Endothelial cell of umbilical vein (primary cell): ENCODE measurements at regions not wholly inside any gene's neighbourhood (a gene's known extent, or its start where the extent isn't known, plus 50 kb on each side); places are given as distances from the start of the nearest gene placed in this dataset.

Experiments
- BruUV-seq: library from RNA; stranded (reverse); fragments of 400-500 nt; replicated peaks from 2 replicates; lab custom pipeline; 2021; lab: Mats Ljungman, UMichigan
- CTCF ChIA-PET: fragments of 300-600, 350-600 bp; sonication (Branson Sonifier 250); formaldehyde crosslinking; loops from one replicate; lab custom pipeline; 2021; ENCODE audit warnings: antibody characterized with exemption, inconsistent platforms; lab: Charles Lee
- POLR2A ChIA-PET: fragments of 300-600, 350-600 bp; sonication (Branson Sonifier 250); formaldehyde crosslinking; loops from one replicate; lab custom pipeline; 2021; ENCODE audit warnings: antibody characterized with exemption, inconsistent platforms; lab: Charles Lee
- DNase-seq: peaks from one replicate; pipeline ENCODE4 v3.0.0-alpha.2; 2011; ENCODE audit warnings: low read depth, low spot score
- FAIRE-seq: peaks from 2 replicates; lab custom pipeline; 2011; peaks lifted over from hg19 to GRCh38; lab: Jason Lieb, UNC
- H2AFZ ChIP-seq: 2 replicates; pipeline ENCODE4 v1.6.0; 2012; ENCODE audit warnings: low read depth, low read length, control low read depth, inconsistent platforms
- H3K27ac ChIP-seq: 2 replicates; pipeline ENCODE4 v1.5.1; 2011; ENCODE audit warnings: low read depth, mild to moderate bottlenecking, control low read depth, low read length, moderate library complexity; ENCODE audit not compliant: insufficient read depth
- H3K27me3 ChIP-seq, 2 experiments: 2 replicates each; pipeline versions ENCODE4 v1.6.0 to v1.6.1; 2011; ENCODE audit warnings: low read length in 2 of 2, mixed read lengths in 1 of 2; ENCODE audit not compliant: control insufficient read depth in 2 of 2, insufficient read depth in 2 of 2
- H3K36me3 ChIP-seq, 2 experiments: 2 replicates in 1 of 2; 3 replicates in 1 of 2; pipeline ENCODE4 v1.5.1; 2011; ENCODE audit warnings: low read length in 2 of 2, mild to moderate bottlenecking in 1 of 2, moderate library complexity in 1 of 2; ENCODE audit not compliant: control insufficient read depth in 2 of 2, insufficient read depth in 2 of 2; ENCODE audit errors: extremely low read depth in 1 of 2
- H3K4me1 ChIP-seq: 3 replicates; pipeline ENCODE4 v1.5.1; 2011; ENCODE audit warnings: mild to moderate bottlenecking, low read length; ENCODE audit not compliant: control insufficient read depth, insufficient read depth; ENCODE audit errors: extremely low read depth
- H3K4me2 ChIP-seq: 2 replicates; pipeline ENCODE4 v1.6.1; 2011; ENCODE audit warnings: low read length, control low read depth, mixed read lengths; ENCODE audit not compliant: insufficient read depth
- H3K4me3 ChIP-seq, 3 experiments: fragments of 200-600 bp in 1 of 3; sonication (generic), shearing (Covaris generic) in 1 of 3; replicated peaks in 1 of 3; 2 replicates each; pipeline ENCODE4 v1.5.1; 2011 to 2016; ENCODE audit warnings: control low read depth in 3 of 3, low read length in 3 of 3, mild to moderate bottlenecking in 2 of 3, inconsistent platforms in 1 of 3, low read depth in 1 of 3, moderate library complexity in 1 of 3; ENCODE audit not compliant: insufficient read depth in 1 of 3
- H3K79me2 ChIP-seq: 2 replicates; pipeline ENCODE4 v1.6.0; 2012; ENCODE audit warnings: low read length, inconsistent platforms; ENCODE audit not compliant: control insufficient read depth, insufficient read depth
- H3K9ac ChIP-seq: replicated peaks from 2 replicates; pipeline ENCODE3; 2011; ENCODE audit warnings: low read length, control low read depth; ENCODE audit not compliant: insufficient read depth; ENCODE audit errors: extremely low read depth
- H3K9me1 ChIP-seq: replicated peaks from 3 replicates; pipeline ENCODE4 v1.6.0; 2011; ENCODE audit warnings: mild to moderate bottlenecking, low read length; ENCODE audit not compliant: control insufficient read depth, insufficient read depth; ENCODE audit errors: extremely low read depth
- H3K9me3 ChIP-seq: replicated peaks from 2 replicates; pipeline ENCODE4 v1.5.1; 2012; ENCODE audit warnings: low read length, inconsistent platforms; ENCODE audit not compliant: control insufficient read depth, insufficient read depth
- H4K20me1 ChIP-seq: replicated peaks from 2 replicates; pipeline ENCODE3; 2011; ENCODE audit warnings: mild to moderate bottlenecking, low read length; ENCODE audit not compliant: control insufficient read depth, insufficient read depth; ENCODE audit errors: extremely low read depth
- CTCF ChIP-seq, 2 donors: IDR thresholded peaks; 1 replicate in 1 of 2; 2 replicates in 1 of 2; pipeline ENCODE4 v1.5.1; 2011; ENCODE audit warnings: low read length in 2 of 2, mild to moderate bottlenecking in 2 of 2, moderate library complexity in 2 of 2, control low read depth in 1 of 2, inconsistent platforms in 1 of 2, low read depth in 1 of 2; ENCODE audit not compliant: insufficient read depth in 1 of 2; ENCODE audit errors: extremely low read depth in 1 of 2
- EZH2 ChIP-seq: IDR thresholded peaks from 2 replicates; pipeline ENCODE4 v1.6.1; 2012; ENCODE audit warnings: borderline replicate concordance, low read depth, mild to moderate bottlenecking, moderate library complexity, low read length, inconsistent platforms; ENCODE audit not compliant: severe bottlenecking
- FOS ChIP-seq: IDR thresholded peaks from 2 replicates; pipeline ENCODE4 v1.6.1; 2011; ENCODE audit warnings: mild to moderate bottlenecking, low read length, moderate library complexity, borderline replicate concordance; ENCODE audit not compliant: insufficient read depth
- GATA2 ChIP-seq: IDR thresholded peaks from 2 replicates; pipeline ENCODE4 v1.7.0; 2011; ENCODE audit warnings: low read depth, mild to moderate bottlenecking, moderate library complexity, mixed read lengths, low read length; ENCODE audit not compliant: insufficient read length, insufficient read depth
- JUN ChIP-seq: IDR thresholded peaks from 2 replicates; pipeline ENCODE4 v1.6.1; 2011; ENCODE audit warnings: borderline replicate concordance, low read depth; ENCODE audit not compliant: insufficient read length, insufficient read depth
- MAX ChIP-seq: IDR thresholded peaks from 2 replicates; pipeline ENCODE4 v1.6.1; 2011; ENCODE audit not compliant: insufficient read depth, insufficient read length
- MYC ChIP-seq: IDR thresholded peaks from one replicate; pipeline ENCODE4 v1.6.1; 2011; ENCODE audit warnings: mild to moderate bottlenecking, low read depth, low read length
- POLR2A ChIP-seq: IDR thresholded peaks from 2 replicates; pipeline ENCODE4 v1.6.1; 2012; ENCODE audit warnings: low read depth, mild to moderate bottlenecking, control low read depth, low read length
- POLR2AphosphoS5 ChIP-seq: IDR thresholded peaks from 2 replicates; pipeline ENCODE4 v1.6.1; 2012; ENCODE audit warnings: low read depth, mild to moderate bottlenecking, control low read depth, low read length, moderate library complexity; ENCODE audit not compliant: insufficient read depth
- dilution Hi-C: fragments of 300-500 bp; cut with MboI; formaldehyde crosslinking; loops from one replicate; pipeline ENCODE4 v1.15.0; 2019; ENCODE audit warnings: low sequenced_read_pairs; ENCODE audit not compliant: extremely low pct_ligation_motif_present
- intact Hi-C: fragments of 100-400 bp; cut with micrococcal nuclease; formaldehyde crosslinking; loops from one replicate; pipeline ENCODE4 v1.10.0; 2022

- no peak overlapping the region for H2AFZ ChIP-seq
- H4K20me1 ChIP-seq, result no peaks in the 10 kb centered on the region
- H3K27me3 ChIP-seq, result no peaks in the 10 kb centered on the region
- H3K27ac ChIP-seq, result no peak overlapping the region
- H3K4me1 ChIP-seq, result no peaks in the 10 kb centered on the region
- no TSS peak for BruUV-seq
- POLR2A ChIA-PET, result no interaction called here
- TF ChIP-seq EZH2 (no peak), FOS (no peak), MYC (no peak), GATA2 (no peak), CTCF (IDR thresholded peaks at IDR 0.05; ENCODE audit: extremely low read depth in 1 of 2, insufficient read depth in 1 of 2, low read depth in 1 of 2, low read length in 2 of 2) (no peak), POLR2AphosphoS5 (no peak), JUN (no peak), POLR2A (no peak), MAX (no peak)
- FAIRE-seq, result no peak
- H3K9ac ChIP-seq, result no peak overlapping the region
- no peak for DNase-seq
- intact Hi-C loops (loop anchor here (1.0 kb wide), 1 partner anchor 32 kb away; no protein-coding TSS in a partner anchor), dilution Hi-C loops (no loop called here)
- H3K4me3 ChIP-seq, result no peak overlapping the region
- no peaks in the 10 kb centered on the region for H3K79me2 ChIP-seq
- CTCF ChIA-PET, result no interaction called here
- H3K36me3 ChIP-seq, result no peaks in the 10 kb centered on the region
- H3K9me3 ChIP-seq, result no peaks in the 10 kb centered on the region
- no peaks in the 10 kb centered on the region for H3K9me1 ChIP-seq
- H3K4me2 ChIP-seq, result no peak overlapping the region
These were observed 113.6 kb downstream of the PRLHR start for GRCh38 chr10:118481871-118482270.
